Activated CD8-positive, alpha-beta memory T cell treated with anti-CD3 and anti-CD28 coated beads, Interleukin-2, amount 10 ng/mL, durations not matched to agents 7 days and 5 days (primary cell): ENCODE measurements at regions not wholly inside any gene's neighbourhood (a gene's known extent, or its start where the extent isn't known, plus 50 kb on each side); places are given as distances from the start of the nearest gene placed in this dataset.

Experiments
- ATAC-seq: fragments of 150-1000 bp; cut with Tn5 transposase; one replicate; pipeline ENCODE4 v1.10.0; 2021; ENCODE audit warnings: moderate library complexity
- CTCF ChIA-PET: fragments of 350-600 bp; sonication (Branson Sonifier 250); formaldehyde crosslinking; loops from one replicate; lab custom pipeline; 2021; ENCODE audit warnings: antibody characterized with exemption; lab: Charles Lee
- DNase-seq: peaks from one replicate; pipeline ENCODE4 v3.0.0-alpha.2; 2020
- H3K27ac Mint-ChIP-seq: one replicate; pipeline ENCODE4 v1.8.0; 2021; ENCODE audit warnings: mild to moderate bottlenecking, mixed read lengths
- H3K27me3 Mint-ChIP-seq: one replicate; pipeline ENCODE4 v1.8.0; 2021; ENCODE audit warnings: mixed read lengths
- H3K36me3 Mint-ChIP-seq: one replicate; pipeline ENCODE4 v1.8.0; 2021; ENCODE audit warnings: mild to moderate bottlenecking, mixed read lengths
- H3K4me1 Mint-ChIP-seq: one replicate; pipeline ENCODE4 v1.8.0; 2021; ENCODE audit warnings: mixed read lengths
- H3K4me3 Mint-ChIP-seq: one replicate; pipeline ENCODE4 v1.8.0; 2021; ENCODE audit warnings: mild to moderate bottlenecking, moderate library complexity, mixed read lengths
- H3K9me3 Mint-ChIP-seq: one replicate; pipeline ENCODE4 v1.8.0; 2022; ENCODE audit warnings: low read depth, mixed read lengths

- ATAC-seq, result no peak
- H3K4me1 Mint-ChIP-seq, result no peaks in the 10 kb centered on the region
- peaks cover 2% of the 10 kb centered on the region for H3K27me3 Mint-ChIP-seq
- CTCF ChIA-PET, result no interaction called here
- no peaks in the 10 kb centered on the region for H3K9me3 Mint-ChIP-seq
- no peaks in the 10 kb centered on the region for H3K36me3 Mint-ChIP-seq
- DNase-seq, result no peak
- H3K4me3 Mint-ChIP-seq, result no peak overlapping the region
- H3K27ac Mint-ChIP-seq, result no peak overlapping the region
Measured at GRCh38 chr1:209222826-209223225, 360.7 kb upstream of the CAMK1G start.

GRCh38 chr1:209223791-209224190 is 359.7 kb upstream of the CAMK1G start:
- Mint-ChIP-seq H3K27me3 (peaks cover 2% of the 10 kb centered on the region), H3K27ac (no peak overlapping the region), H3K4me1 (no peaks in the 10 kb centered on the region), H3K9me3 (no peaks in the 10 kb centered on the region), H3K36me3 (no peaks in the 10 kb centered on the region), H3K4me3 (no peak overlapping the region)
- DNase-seq (no peak), ATAC-seq (no peak)
- CTCF ChIA-PET, result no interaction called here

GRCh38 chr1:209224886-209225285 is 358.6 kb upstream of the CAMK1G start:
- CTCF ChIA-PET, result no interaction called here
- ATAC-seq, result no peak
- H3K9me3 Mint-ChIP-seq, result no peaks in the 10 kb centered on the region
- no peak for DNase-seq
- H3K4me1 Mint-ChIP-seq, result no peaks in the 10 kb centered on the region
- H3K4me3 Mint-ChIP-seq, result no peak overlapping the region
- peaks cover 2% of the 10 kb centered on the region for H3K27me3 Mint-ChIP-seq
- H3K36me3 Mint-ChIP-seq, result no peaks in the 10 kb centered on the region
- no peak overlapping the region for H3K27ac Mint-ChIP-seq

GRCh38 chr1:209227171-209227570 is 356.3 kb upstream of the CAMK1G start:
- H3K4me1 Mint-ChIP-seq, result no peaks in the 10 kb centered on the region
- CTCF ChIA-PET, result no interaction called here
- no peak overlapping the region for H3K27ac Mint-ChIP-seq

GRCh38 chr1:209227941-209228340 is 355.6 kb upstream of the CAMK1G start:
- CTCF ChIA-PET, result no interaction called here
- no peak overlapping the region for H3K4me3 Mint-ChIP-seq
- peaks cover 3% of the 10 kb centered on the region for H3K27me3 Mint-ChIP-seq
- H3K27ac Mint-ChIP-seq, result no peak overlapping the region
- ATAC-seq (no peak), DNase-seq (no peak)
- peaks cover 3% of the 10 kb centered on the region for H3K9me3 Mint-ChIP-seq
- no peaks in the 10 kb centered on the region for H3K36me3 Mint-ChIP-seq
- H3K4me1 Mint-ChIP-seq, result no peaks in the 10 kb centered on the region

More at GRCh38 chr1:209227171-209227570, 356.3 kb upstream of the CAMK1G start:
- no peak for ATAC-seq
- Mint-ChIP-seq H3K9me3 (peaks cover 3% of the 10 kb centered on the region), H3K27me3 (peaks cover 3% of the 10 kb centered on the region), H3K4me3 (no peak overlapping the region), H3K36me3 (no peaks in the 10 kb centered on the region)
- DNase-seq, result no peak

- CTCF ChIA-PET, result no interaction called here
- Mint-ChIP-seq H3K4me3 (no peak overlapping the region), H3K27me3 (peaks cover 3% of the 10 kb centered on the region), H3K36me3 (no peaks in the 10 kb centered on the region), H3K9me3 (peaks cover 3% of the 10 kb centered on the region), H3K4me1 (no peaks in the 10 kb centered on the region), H3K27ac (no peak overlapping the region)
- no peak for DNase-seq
- ATAC-seq, result no peak
Measured at GRCh38 chr1:209229494-209230061, 353.9 kb upstream of the CAMK1G start.

GRCh38 chr1:209230314-209230713 is 353.2 kb upstream of the CAMK1G start:
- H3K4me3 Mint-ChIP-seq, result no peak overlapping the region
- no peak for ATAC-seq

GRCh38 chr1:209231476-209232156 is 351.9 kb upstream of the CAMK1G start:
- H3K36me3 Mint-ChIP-seq, result no peaks in the 10 kb centered on the region
- no peak overlapping the region for H3K4me3 Mint-ChIP-seq
- H3K27me3 Mint-ChIP-seq, result peaks cover 3% of the 10 kb centered on the region
- ATAC-seq (no peak), DNase-seq (no peak)
- H3K9me3 Mint-ChIP-seq, result peaks cover 3% of the 10 kb centered on the region
- no peak overlapping the region for H3K27ac Mint-ChIP-seq
- CTCF ChIA-PET, result no interaction called here
- H3K4me1 Mint-ChIP-seq, result no peaks in the 10 kb centered on the region

More at GRCh38 chr1:209230314-209230713, 353.2 kb upstream of the CAMK1G start:
- Mint-ChIP-seq H3K9me3 (peaks cover 3% of the 10 kb centered on the region), H3K27me3 (peaks cover 3% of the 10 kb centered on the region), H3K36me3 (no peaks in the 10 kb centered on the region), H3K4me1 (no peaks in the 10 kb centered on the region), H3K27ac (no peak overlapping the region)
- no peak for DNase-seq
- CTCF ChIA-PET, result no interaction called here

- no peaks in the 10 kb centered on the region for H3K4me1 Mint-ChIP-seq
- H3K27me3 Mint-ChIP-seq, result peaks cover 3% of the 10 kb centered on the region
Measured at GRCh38 chr1:209232197-209232596, 351.3 kb upstream of the CAMK1G start.

GRCh38 chr1:209232759-209233158 is 350.8 kb upstream of the CAMK1G start:
- no peak for DNase-seq
- Mint-ChIP-seq H3K36me3 (no peaks in the 10 kb centered on the region), H3K4me1 (no peaks in the 10 kb centered on the region), H3K9me3 (peaks cover 3% of the 10 kb centered on the region), H3K27me3 (peaks cover 3% of the 10 kb centered on the region), H3K4me3 (no peak overlapping the region), H3K27ac (no peak overlapping the region)
- CTCF ChIA-PET, result no interaction called here
- no peak for ATAC-seq

More at GRCh38 chr1:209232197-209232596, 351.3 kb upstream of the CAMK1G start:
- Mint-ChIP-seq H3K27ac (no peak overlapping the region), H3K36me3 (no peaks in the 10 kb centered on the region), H3K4me3 (no peak overlapping the region), H3K9me3 (peaks cover 3% of the 10 kb centered on the region)
- CTCF ChIA-PET, result no interaction called here
- ATAC-seq, result no peak
- no peak for DNase-seq

- Mint-ChIP-seq H3K27ac (no peak overlapping the region), H3K4me3 (no peak overlapping the region), H3K27me3 (peaks cover 3% of the 10 kb centered on the region), H3K36me3 (no peaks in the 10 kb centered on the region), H3K9me3 (peaks cover 3% of the 10 kb centered on the region), H3K4me1 (no peaks in the 10 kb centered on the region)
- DNase-seq, result no peak
- CTCF ChIA-PET, result no interaction called here
- no peak for ATAC-seq
Measured at GRCh38 chr1:209235166-209235565, 348.3 kb upstream of the CAMK1G start.

GRCh38 chr1:209238356-209238755 is 345.2 kb upstream of the CAMK1G start:
- H3K36me3 Mint-ChIP-seq, result no peaks in the 10 kb centered on the region
- CTCF ChIA-PET, result no interaction called here
- no peak for DNase-seq
- no peak overlapping the region for H3K27ac Mint-ChIP-seq
- ATAC-seq, result no peak
- H3K4me1 Mint-ChIP-seq, result no peaks in the 10 kb centered on the region
- no peaks in the 10 kb centered on the region for H3K9me3 Mint-ChIP-seq
- H3K4me3 Mint-ChIP-seq, result no peak overlapping the region
- H3K27me3 Mint-ChIP-seq, result no peaks in the 10 kb centered on the region

GRCh38 chr1:209240351-209240750 is 343.2 kb upstream of the CAMK1G start:
- Mint-ChIP-seq H3K27me3 (no peaks in the 10 kb centered on the region), H3K9me3 (no peaks in the 10 kb centered on the region), H3K4me1 (no peaks in the 10 kb centered on the region), H3K36me3 (no peaks in the 10 kb centered on the region), H3K4me3 (no peak overlapping the region), H3K27ac (no peak overlapping the region)
- CTCF ChIA-PET, result no interaction called here
- ATAC-seq, result no peak
- no peak for DNase-seq

GRCh38 chr1:209241487-209241886 is 342.0 kb upstream of the CAMK1G start:
- no peaks in the 10 kb centered on the region for H3K9me3 Mint-ChIP-seq
- no peaks in the 10 kb centered on the region for H3K27me3 Mint-ChIP-seq
- H3K4me1 Mint-ChIP-seq, result no peaks in the 10 kb centered on the region
- H3K27ac Mint-ChIP-seq, result no peak overlapping the region
- H3K36me3 Mint-ChIP-seq, result no peaks in the 10 kb centered on the region
- H3K4me3 Mint-ChIP-seq, result no peak overlapping the region
- ATAC-seq, result no peak
- DNase-seq, result no peak
- CTCF ChIA-PET, result no interaction called here
